Loucy (cell line): ENCODE measurements at regions not wholly inside any gene's neighbourhood (a gene's known extent, or its start where the extent isn't known, plus 50 kb on each side); places are given as distances from the start of the nearest gene placed in this dataset.

ENCODE experiments used
- CTCF ChIP-seq: fragments of 200-600 bp; sonication (generic); conservative IDR thresholded peaks from 2 replicates; pipeline ENCODE4 v1.5.1; 2014; ENCODE audit warnings: mild to moderate bottlenecking, antibody characterized with exemption, low read length
- EZH2phosphoT487 ChIP-seq: fragments of 200-600 bp; IDR thresholded peaks from 2 replicates; pipeline ENCODE4 v1.6.1; 2018; ENCODE audit warnings: antibody characterized with exemption, mild to moderate bottlenecking, moderate library complexity, borderline replicate concordance

- TF ChIP-seq CTCF (no peak), EZH2phosphoT487 (no peak)
Measured at GRCh38 chr22:26964642-26965041, 307.3 kb downstream of the MIAT start.
